ENCODE measurements at regions not wholly inside any gene's neighbourhood (a gene's known extent, or its start where the extent isn't known, plus 50 kb on each side); places are given as distances from the start of the nearest gene placed in this dataset.

- TF ChIP-seq EZH2 (IDR thresholded peaks at IDR 0.05; ENCODE audit: borderline replicate concordance, low read length) (no peak), CTCF (IDR thresholded peaks at IDR 0.05; ENCODE audit: low read length) (no peak)
Measured at GRCh38 chr4:30802622-30803323, 82.6 kb downstream of the PCDH7 start.

All from OCI-LY1 (cell line).